ENCODE measurements at regions not wholly inside any gene's neighbourhood (a gene's known extent, or its start where the extent isn't known, plus 50 kb on each side); places are given as distances from the start of the nearest gene placed in this dataset.

GRCh38 chr5:74949976-74950375 lies 83.8 kb upstream of the FAM169A start:
- Histone ChIP-seq H3K79me2 (ENCODE audit: control insufficient read depth, insufficient read depth, low read length) (no peaks in the 10 kb centered on the region), H3K4me3 (ENCODE audit: control extremely low read depth in 1 of 5, extremely low read depth in 1 of 5, insufficient read depth in 1 of 5, low read depth in 2 of 5, low read length in 4 of 5) (no peak overlapping the region), H3K9me3 (ENCODE audit: control extremely low read depth in 1 of 3, control insufficient read depth in 2 of 3, insufficient read depth in 1 of 3, low read length in 2 of 3) (no peaks in the 10 kb centered on the region), H4K20me1 (ENCODE audit: control insufficient read depth, insufficient read depth, low read length, poor library complexity, severe bottlenecking) (no peaks in the 10 kb centered on the region), H3K36me3 (replicated peaks in 1 of 2; ENCODE audit: control extremely low read depth in 1 of 2, control insufficient read depth in 1 of 2, extremely low read depth in 1 of 2, insufficient read depth in 2 of 2, low read length in 1 of 2) (no peaks in the 10 kb centered on the region), H3K4me1 (ENCODE audit: control insufficient read depth in 2 of 2, insufficient read depth in 2 of 2, low read length in 2 of 2) (no peaks in the 10 kb centered on the region), H3K27me3 (replicated peaks in 1 of 4; ENCODE audit: control extremely low read depth in 1 of 4, control insufficient read depth in 3 of 4, insufficient read depth in 4 of 4, low read length in 3 of 4) (peaks cover 0 to 2% (median 0%) of the 10 kb centered on the region in 4 experiments), H2AFZ (ENCODE audit: insufficient read depth, low read depth, low read length, poor library complexity, severe bottlenecking) (no peak overlapping the region), H3K27ac (ENCODE audit: low read length in 2 of 2) (no peak overlapping the region), H3K9ac (ENCODE audit: low read length) (no peak overlapping the region), H3K4me2 (replicated peaks; ENCODE audit: low read depth, low read length, poor library complexity, severe bottlenecking) (no peak overlapping the region)
- TF ChIP-seq CTCF (IDR thresholded peaks at IDR 0.05): no peak
- no peak for TF ChIP-seq EZH2 (IDR thresholded peaks at IDR 0.05; ENCODE audit: borderline replicate concordance, insufficient read depth, low read depth, low read length, poor library complexity, severe bottlenecking)
- 17% methylated on average over 1 of the region's 5 CpGs for WGBS (ENCODE audit: insufficient coverage)
- H3K4me1 Mint-ChIP-seq: no peaks in the 10 kb centered on the region
- intact Hi-C loops (cut with micrococcal nuclease): no loop called here
- H3K4me3 Mint-ChIP-seq: no peak overlapping the region
- ChIA-PET POLR2A (no interaction called here), CTCF (no interaction called here)
- no peak overlapping the region for H3K27ac Mint-ChIP-seq
- no peak for DNase-seq
- peaks cover 23% of the 10 kb centered on the region for H3K27me3 Mint-ChIP-seq
- no peaks in the 10 kb centered on the region for H3K9me3 Mint-ChIP-seq (ENCODE audit: insufficient read depth)
- ATAC-seq (ENCODE audit: low read depth): no peak

- H3K27ac ChIP-seq (ENCODE audit: low read length in 2 of 2): no peak overlapping the region
- H3K4me2 ChIP-seq (replicated peaks; ENCODE audit: low read depth, low read length, poor library complexity, severe bottlenecking): no peak overlapping the region
- no peaks in the 10 kb centered on the region for H3K9me3 ChIP-seq (ENCODE audit: control extremely low read depth in 1 of 3, control insufficient read depth in 2 of 3, insufficient read depth in 1 of 3, low read length in 2 of 3)
- CTCF ChIA-PET: interaction anchor here (1.3 kb wide), 1 partner anchor 13 kb away, joined by 3 read pairs; no protein-coding TSS in a partner anchor
- no peak overlapping the region for H3K4me3 Mint-ChIP-seq
- H3K9me3 Mint-ChIP-seq (ENCODE audit: insufficient read depth): no peaks in the 10 kb centered on the region
- H3K27me3 Mint-ChIP-seq: peaks cover 26% of the 10 kb centered on the region
- peaks cover 0 to 2% (median 0%) of the 10 kb centered on the region in 4 experiments for H3K27me3 ChIP-seq (replicated peaks in 1 of 4; ENCODE audit: control extremely low read depth in 1 of 4, control insufficient read depth in 3 of 4, insufficient read depth in 4 of 4, low read length in 3 of 4)
- ATAC-seq (ENCODE audit: low read depth): no peak
- H4K20me1 ChIP-seq (ENCODE audit: control insufficient read depth, insufficient read depth, low read length, poor library complexity, severe bottlenecking): no peaks in the 10 kb centered on the region
- POLR2A ChIA-PET: no interaction called here
- 91% methylated on average over 6 of the region's 6 CpGs for WGBS (ENCODE audit: insufficient coverage)
- H3K27ac Mint-ChIP-seq: no peak overlapping the region
- H3K4me1 ChIP-seq (ENCODE audit: control insufficient read depth in 2 of 2, insufficient read depth in 2 of 2, low read length in 2 of 2): no peaks in the 10 kb centered on the region
- no peaks in the 10 kb centered on the region for H3K4me1 Mint-ChIP-seq
- no peak overlapping the region for H3K9ac ChIP-seq (ENCODE audit: low read length)
- H3K36me3 ChIP-seq (replicated peaks in 1 of 2; ENCODE audit: control extremely low read depth in 1 of 2, control insufficient read depth in 1 of 2, extremely low read depth in 1 of 2, insufficient read depth in 2 of 2, low read length in 1 of 2): no peaks in the 10 kb centered on the region
- H3K4me3 ChIP-seq (ENCODE audit: control extremely low read depth in 1 of 5, extremely low read depth in 1 of 5, insufficient read depth in 1 of 5, low read depth in 2 of 5, low read length in 4 of 5): no peak overlapping the region
- no peak overlapping the region for H2AFZ ChIP-seq (ENCODE audit: insufficient read depth, low read depth, low read length, poor library complexity, severe bottlenecking)
- DNase-seq: no peak
- intact Hi-C loops (cut with micrococcal nuclease): no loop called here
- TF ChIP-seq CTCF (IDR thresholded peaks at IDR 0.05): no peak
- TF ChIP-seq EZH2 (IDR thresholded peaks at IDR 0.05; ENCODE audit: borderline replicate concordance, insufficient read depth, low read depth, low read length, poor library complexity, severe bottlenecking): no peak
- no peaks in the 10 kb centered on the region for H3K79me2 ChIP-seq (ENCODE audit: control insufficient read depth, insufficient read depth, low read length)
Measured at GRCh38 chr5:74948031-74948546, 81.9 kb upstream of the FAM169A start.
